HepG2 (cell line): ENCODE measurements at regions not wholly inside any gene's neighbourhood (a gene's known extent, or its start where the extent isn't known, plus 50 kb on each side); places are given as distances from the start of the nearest gene placed in this dataset.
"Not testable (repeated sequence)": the region's sequence is repeated elsewhere in the genome, so short reads cannot be mapped to it uniquely, and the experiment has no call there.

Source experiments
- ATAC-seq: fragments of 200-7000 bp; cut with Tn5 transposase; 3 replicates; pipeline ENCODE4 v1.9.1; 2020; ENCODE audit warnings: mild to moderate bottlenecking, moderate library complexity
- BruUV-seq: library from RNA; stranded (reverse); fragments of 400-500 nt; replicated peaks from 2 replicates; lab custom pipeline; 2021; lab: Mats Ljungman, UMichigan
- CTCF ChIA-PET: fragments of 300-600 bp; formaldehyde crosslinking; extraction: SDS; loops from one replicate; lab custom pipeline; 2021; ENCODE audit warnings: low total read pairs, inconsistent platforms, low intra/inter-chr PET ratio; lab: Yijun Ruan, JAX
- POLR2A ChIA-PET: fragments of 350-600 bp; sonication (Branson Sonifier 250); formaldehyde crosslinking; loops from one replicate; lab custom pipeline; 2020; ENCODE audit warnings: antibody characterized with exemption, inconsistent platforms; lab: Yijun Ruan, JAX
- DNase-seq: peaks from one replicate; pipeline ENCODE4 v3.0.0-alpha.2; 2015; ENCODE audit warnings: low spot score
- FAIRE-seq: peaks from 3 replicates; lab custom pipeline; 2011; peaks lifted over from hg19 to GRCh38; lab: Jason Lieb, UNC
- H2AFZ ChIP-seq: one replicate; pipeline ENCODE4 v1.6.1; 2011; ENCODE audit warnings: low read length, inconsistent platforms
- H3K27ac ChIP-seq: fragments of 300-600 bp; 3 replicates; pipeline ENCODE4 v1.8.0; 2011; ENCODE audit warnings: mixed run types, mild to moderate bottlenecking, mixed read lengths, low read length, inconsistent platforms; ENCODE audit not compliant: insufficient read depth; ENCODE audit errors: extremely low read length
- H3K27me3 ChIP-seq, 2 experiments: fragments of 200-600 bp in 1 of 2; 2 replicates in 1 of 2; 3 replicates in 1 of 2; pipeline versions ENCODE4 v1.6.0 to v1.8.0; 2011; ENCODE audit warnings: low read length in 2 of 2, mild to moderate bottlenecking in 2 of 2, moderate library complexity in 2 of 2, inconsistent platforms in 1 of 2; ENCODE audit not compliant: insufficient read depth in 2 of 2, control insufficient read depth in 1 of 2
- H3K36me3 ChIP-seq, 2 experiments: fragments of 200-600 bp in 1 of 2; replicated peaks in 1 of 2; 2 replicates in 1 of 2; 3 replicates in 1 of 2; pipeline versions ENCODE4 v1.5.1 to v1.8.0; 2011; ENCODE audit warnings: low read length in 2 of 2, inconsistent platforms in 1 of 2; ENCODE audit not compliant: insufficient read depth in 2 of 2, control insufficient read depth in 1 of 2
- H3K4me1 ChIP-seq: 2 replicates; pipeline ENCODE4 v1.5.1; 2012; ENCODE audit warnings: low read length, inconsistent platforms; ENCODE audit not compliant: insufficient read depth
- H3K4me2 ChIP-seq: 2 replicates; pipeline ENCODE4 v1.6.0; 2011; ENCODE audit warnings: low read depth, low read length, inconsistent platforms
- H3K4me3 ChIP-seq, 3 experiments: fragments of 200-600 bp in 1 of 3; sonication (generic), shearing (Covaris generic) in 1 of 3; replicated peaks in 1 of 3; 2 replicates each; pipeline ENCODE4 v1.5.1; 2011 to 2016; ENCODE audit warnings: low read length in 3 of 3, inconsistent platforms in 2 of 3, low read depth in 2 of 3, mild to moderate bottlenecking in 2 of 3, control low read depth in 1 of 3, mixed read lengths in 1 of 3; ENCODE audit not compliant: insufficient read depth in 1 of 3
- H3K79me2 ChIP-seq: one replicate; pipeline ENCODE4 v1.6.1; 2011; ENCODE audit warnings: low read length, inconsistent platforms; ENCODE audit not compliant: insufficient read depth
- H3K9ac ChIP-seq: 2 replicates; pipeline ENCODE4 v1.6.0; 2011; ENCODE audit warnings: mild to moderate bottlenecking, low read depth, low read length, inconsistent platforms; ENCODE audit not compliant: insufficient read depth
- H3K9me3 ChIP-seq: 2 replicates; pipeline ENCODE4 v1.5.1; 2012; ENCODE audit warnings: mild to moderate bottlenecking, low read length
- H4K20me1 ChIP-seq: 2 replicates; pipeline ENCODE4 v1.6.0; 2011; ENCODE audit warnings: inconsistent platforms, mild to moderate bottlenecking, low read length, moderate library complexity; ENCODE audit not compliant: insufficient read depth
- TGIF2 ChIP-seq: IDR thresholded peaks from 2 replicates; pipeline ENCODE4 v1.6.1; 2016; ENCODE audit warnings: control low read depth, missing compliant biosample characterization
- ZNF234 ChIP-seq: sonication (generic); formaldehyde crosslinking; conservative IDR thresholded peaks from 2 replicates; pipeline ENCODE4 v1.5.1; 2020; ENCODE audit warnings: mild to moderate bottlenecking, missing genetic modification reagents
- ZNF552 ChIP-seq: sonication (generic); formaldehyde crosslinking; IDR thresholded peaks from 2 replicates; pipeline ENCODE4 v1.9.0; 2022; ENCODE audit warnings: missing genetic modification reagents, mild to moderate bottlenecking, borderline replicate concordance
- ZNF841 ChIP-seq: sonication (generic); formaldehyde crosslinking; IDR thresholded peaks from 2 replicates; pipeline ENCODE4 v1.8.1; 2023; ENCODE audit warnings: missing genetic modification reagents, borderline replicate concordance
- WGBS: methylation state at CpG from one replicate; pipeline ENCODE4 v1.1.6; 2017; ENCODE audit warnings: low lambda C conversion rate; 5-methylcytosine and 5-hydroxymethylcytosine counted together
- in situ Hi-C: cut with HindIII; loops from 2 replicates; pipeline ENCODE4 v1.10.0; 2017; ENCODE audit warnings: low pct_unique_long_range_greater_than_20kb; ENCODE audit not compliant: extremely low pct_ligation_motif_present
- intact Hi-C: fragments of 100-400 bp; cut with micrococcal nuclease; formaldehyde crosslinking; loops from one replicate; pipeline ENCODE4 v1.10.0; 2022; ENCODE audit not compliant: unreplicated experiment
- TF ChIP-seq, protein P1 (sequence below): sonication (generic); formaldehyde crosslinking; IDR thresholded peaks from 2 replicates; pipeline ENCODE4 v1.4.0; 2020; ENCODE audit warnings: missing genetic modification reagents
- TF ChIP-seq, protein P2 (sequence below): sonication (generic); formaldehyde crosslinking; IDR thresholded peaks from 2 replicates; pipeline ENCODE4 v1.9.0; 2021; ENCODE audit warnings: mild to moderate bottlenecking, missing genetic modification reagents

- TF ChIP-seq TGIF2: no peak
- TF ChIP-seq ZNF234 (CRISPR knock-in tag): no peak
- TF ChIP-seq, protein P1, sequence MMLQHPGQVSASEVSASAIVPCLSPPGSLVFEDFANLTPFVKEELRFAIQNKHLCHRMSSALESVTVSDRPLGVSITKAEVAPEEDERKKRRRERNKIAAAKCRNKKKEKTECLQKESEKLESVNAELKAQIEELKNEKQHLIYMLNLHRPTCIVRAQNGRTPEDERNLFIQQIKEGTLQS (CRISPR knock-in tag): no peak
- TF ChIP-seq, protein P2, sequence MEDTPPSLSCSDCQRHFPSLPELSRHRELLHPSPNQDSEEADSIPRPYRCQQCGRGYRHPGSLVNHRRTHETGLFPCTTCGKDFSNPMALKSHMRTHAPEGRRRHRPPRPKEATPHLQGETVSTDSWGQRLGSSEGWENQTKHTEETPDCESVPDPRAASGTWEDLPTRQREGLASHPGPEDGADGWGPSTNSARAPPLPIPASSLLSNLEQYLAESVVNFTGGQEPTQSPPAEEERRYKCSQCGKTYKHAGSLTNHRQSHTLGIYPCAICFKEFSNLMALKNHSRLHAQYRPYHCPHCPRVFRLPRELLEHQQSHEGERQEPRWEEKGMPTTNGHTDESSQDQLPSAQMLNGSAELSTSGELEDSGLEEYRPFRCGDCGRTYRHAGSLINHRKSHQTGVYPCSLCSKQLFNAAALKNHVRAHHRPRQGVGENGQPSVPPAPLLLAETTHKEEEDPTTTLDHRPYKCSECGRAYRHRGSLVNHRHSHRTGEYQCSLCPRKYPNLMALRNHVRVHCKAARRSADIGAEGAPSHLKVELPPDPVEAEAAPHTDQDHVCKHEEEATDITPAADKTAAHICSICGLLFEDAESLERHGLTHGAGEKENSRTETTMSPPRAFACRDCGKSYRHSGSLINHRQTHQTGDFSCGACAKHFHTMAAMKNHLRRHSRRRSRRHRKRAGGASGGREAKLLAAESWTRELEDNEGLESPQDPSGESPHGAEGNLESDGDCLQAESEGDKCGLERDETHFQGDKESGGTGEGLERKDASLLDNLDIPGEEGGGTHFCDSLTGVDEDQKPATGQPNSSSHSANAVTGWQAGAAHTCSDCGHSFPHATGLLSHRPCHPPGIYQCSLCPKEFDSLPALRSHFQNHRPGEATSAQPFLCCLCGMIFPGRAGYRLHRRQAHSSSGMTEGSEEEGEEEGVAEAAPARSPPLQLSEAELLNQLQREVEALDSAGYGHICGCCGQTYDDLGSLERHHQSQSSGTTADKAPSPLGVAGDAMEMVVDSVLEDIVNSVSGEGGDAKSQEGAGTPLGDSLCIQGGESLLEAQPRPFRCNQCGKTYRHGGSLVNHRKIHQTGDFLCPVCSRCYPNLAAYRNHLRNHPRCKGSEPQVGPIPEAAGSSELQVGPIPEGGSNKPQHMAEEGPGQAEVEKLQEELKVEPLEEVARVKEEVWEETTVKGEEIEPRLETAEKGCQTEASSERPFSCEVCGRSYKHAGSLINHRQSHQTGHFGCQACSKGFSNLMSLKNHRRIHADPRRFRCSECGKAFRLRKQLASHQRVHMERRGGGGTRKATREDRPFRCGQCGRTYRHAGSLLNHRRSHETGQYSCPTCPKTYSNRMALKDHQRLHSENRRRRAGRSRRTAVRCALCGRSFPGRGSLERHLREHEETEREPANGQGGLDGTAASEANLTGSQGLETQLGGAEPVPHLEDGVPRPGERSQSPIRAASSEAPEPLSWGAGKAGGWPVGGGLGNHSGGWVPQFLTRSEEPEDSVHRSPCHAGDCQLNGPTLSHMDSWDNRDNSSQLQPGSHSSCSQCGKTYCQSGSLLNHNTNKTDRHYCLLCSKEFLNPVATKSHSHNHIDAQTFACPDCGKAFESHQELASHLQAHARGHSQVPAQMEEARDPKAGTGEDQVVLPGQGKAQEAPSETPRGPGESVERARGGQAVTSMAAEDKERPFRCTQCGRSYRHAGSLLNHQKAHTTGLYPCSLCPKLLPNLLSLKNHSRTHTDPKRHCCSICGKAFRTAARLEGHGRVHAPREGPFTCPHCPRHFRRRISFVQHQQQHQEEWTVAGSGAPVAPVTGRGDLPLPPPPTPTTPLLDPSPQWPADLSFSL (CRISPR knock-in tag): no peak
- TF ChIP-seq ZNF841 (CRISPR knock-in tag): no peak
- no peak for TF ChIP-seq ZNF552 (CRISPR knock-in tag)
These were observed 122.6 kb downstream of the FCRL5 start (continued) for GRCh38 chr1:157429601-157430240.

- in situ Hi-C loops, POLR2A ChIA-PET, H3K4me2 ChIP-seq: not testable (repeated sequence)
These were observed 128.6 kb downstream of the FCRL5 start for GRCh38 chr1:157423764-157424163.

More at GRCh38 chr1:157423764-157424163, 128.6 kb downstream of the FCRL5 start:
- H3K36me3 ChIP-seq, ATAC-seq, BruUV-seq, FAIRE-seq, H3K27ac ChIP-seq, DNase-seq, H2AFZ ChIP-seq, H3K27me3 ChIP-seq, H3K4me3 ChIP-seq, H3K4me1 ChIP-seq, intact Hi-C loops, H4K20me1 ChIP-seq, CTCF ChIA-PET, H3K9me3 ChIP-seq, H3K9ac ChIP-seq, H3K79me2 ChIP-seq: not testable (repeated sequence)
- WGBS: no CpG with 5 or more reads among the region's 1 CpG
